ENCODE measurements at regions not wholly inside any gene's neighbourhood (a gene's known extent, or its start where the extent isn't known, plus 50 kb on each side); places are given as distances from the start of the nearest gene placed in this dataset.

- no peak for DNase-seq
- no peaks in the 10 kb centered on the region for H3K27me3 ChIP-seq
- no peaks in the 10 kb centered on the region for H3K9me3 ChIP-seq
- no peaks in the 10 kb centered on the region for H3K4me1 ChIP-seq
- TF ChIP-seq, protein P1, sequence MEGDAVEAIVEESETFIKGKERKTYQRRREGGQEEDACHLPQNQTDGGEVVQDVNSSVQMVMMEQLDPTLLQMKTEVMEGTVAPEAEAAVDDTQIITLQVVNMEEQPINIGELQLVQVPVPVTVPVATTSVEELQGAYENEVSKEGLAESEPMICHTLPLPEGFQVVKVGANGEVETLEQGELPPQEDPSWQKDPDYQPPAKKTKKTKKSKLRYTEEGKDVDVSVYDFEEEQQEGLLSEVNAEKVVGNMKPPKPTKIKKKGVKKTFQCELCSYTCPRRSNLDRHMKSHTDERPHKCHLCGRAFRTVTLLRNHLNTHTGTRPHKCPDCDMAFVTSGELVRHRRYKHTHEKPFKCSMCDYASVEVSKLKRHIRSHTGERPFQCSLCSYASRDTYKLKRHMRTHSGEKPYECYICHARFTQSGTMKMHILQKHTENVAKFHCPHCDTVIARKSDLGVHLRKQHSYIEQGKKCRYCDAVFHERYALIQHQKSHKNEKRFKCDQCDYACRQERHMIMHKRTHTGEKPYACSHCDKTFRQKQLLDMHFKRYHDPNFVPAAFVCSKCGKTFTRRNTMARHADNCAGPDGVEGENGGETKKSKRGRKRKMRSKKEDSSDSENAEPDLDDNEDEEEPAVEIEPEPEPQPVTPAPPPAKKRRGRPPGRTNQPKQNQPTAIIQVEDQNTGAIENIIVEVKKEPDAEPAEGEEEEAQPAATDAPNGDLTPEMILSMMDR (IDR thresholded peaks at IDR 0.05) = no peak
- intact Hi-C loops (cut with DNase I) = no loop called here
- H3K27ac ChIP-seq = no peak overlapping the region
- no peak overlapping the region for H3K9ac ChIP-seq (ENCODE audit: low read depth in 2 of 2, low read length in 2 of 2)
- H3K4me3 ChIP-seq = no peak overlapping the region
- H3K36me3 ChIP-seq = no peaks in the 10 kb centered on the region
Measured at GRCh38 chr1:163973586-163973985, 585.4 kb upstream of the PBX1 start.

DNA sequence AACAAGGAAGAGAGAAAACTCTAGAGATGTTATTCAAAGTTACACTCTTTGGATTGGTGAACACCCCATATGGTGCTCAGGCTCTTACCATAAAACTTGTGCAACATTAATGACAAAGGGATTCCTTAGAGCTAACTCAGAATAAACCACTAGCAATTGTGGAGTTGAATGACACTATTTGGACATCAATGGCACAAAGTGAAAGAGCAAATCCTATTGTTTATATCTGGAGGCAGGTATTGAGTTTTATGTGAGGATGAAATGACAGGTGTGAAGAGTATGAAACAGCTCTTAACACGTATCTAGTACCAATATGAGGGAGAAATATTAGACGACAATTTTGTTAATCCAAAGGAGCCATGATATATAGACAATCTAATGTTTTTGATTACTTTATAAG is 584.9 kb upstream of the PBX1 start:
- DNase-seq = no peak
- H3K4me3 ChIP-seq = no peak overlapping the region
- H3K4me1 ChIP-seq = no peaks in the 10 kb centered on the region
- H3K9me3 ChIP-seq = no peaks in the 10 kb centered on the region
- no peak overlapping the region for H3K9ac ChIP-seq (ENCODE audit: low read depth in 2 of 2, low read length in 2 of 2)
- H3K27me3 ChIP-seq = no peaks in the 10 kb centered on the region
- intact Hi-C loops (cut with DNase I) = no loop called here
- TF ChIP-seq, protein P1 (IDR thresholded peaks at IDR 0.05) = no peak
- no peak overlapping the region for H3K27ac ChIP-seq
- H3K36me3 ChIP-seq = no peaks in the 10 kb centered on the region

DNA sequence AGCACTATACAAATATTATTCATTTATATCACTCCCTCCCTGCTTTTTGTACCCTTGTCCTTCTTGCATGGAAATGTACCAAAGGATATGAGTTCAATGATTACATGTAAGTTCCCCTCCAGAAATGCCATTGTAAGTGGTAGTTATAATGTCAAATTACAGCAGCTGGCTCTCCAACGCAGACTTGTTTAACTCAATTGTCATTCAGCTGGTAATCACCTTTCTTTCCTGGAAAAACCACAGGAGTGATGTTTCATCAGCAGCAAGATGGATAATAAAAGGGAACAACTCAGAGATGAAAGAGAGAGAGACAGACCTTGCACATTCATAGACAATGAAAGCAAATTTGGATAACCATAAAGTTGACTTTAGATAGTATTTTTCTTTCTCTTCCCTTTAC is 578.6 kb upstream of the PBX1 start:
- Histone ChIP-seq H3K27ac (no peak overlapping the region), H3K9ac (ENCODE audit: low read depth in 2 of 2, low read length in 2 of 2) (no peak overlapping the region), H3K4me3 (no peak overlapping the region), H3K4me1 (no peaks in the 10 kb centered on the region), H3K9me3 (no peaks in the 10 kb centered on the region), H3K27me3 (no peaks in the 10 kb centered on the region), H3K36me3 (no peaks in the 10 kb centered on the region)
- DNase-seq = no peak
- TF ChIP-seq, protein P1 (IDR thresholded peaks at IDR 0.05) = no peak
- intact Hi-C loops (cut with DNase I) = no loop called here

GRCh38 chr1:163981500-163982030 is 577.4 kb upstream of the PBX1 start:
- H3K36me3 ChIP-seq = no peaks in the 10 kb centered on the region
- intact Hi-C loops (cut with DNase I) = no loop called here
- TF ChIP-seq, protein P1 (IDR thresholded peaks at IDR 0.05) = no peak
- H3K27ac ChIP-seq = no peak overlapping the region
- no peaks in the 10 kb centered on the region for H3K4me1 ChIP-seq
- no peak for DNase-seq
- H3K27me3 ChIP-seq = no peaks in the 10 kb centered on the region
- no peaks in the 10 kb centered on the region for H3K9me3 ChIP-seq
- H3K4me3 ChIP-seq = no peak overlapping the region
- H3K9ac ChIP-seq (ENCODE audit: low read depth in 2 of 2, low read length in 2 of 2) = no peak overlapping the region

- Histone ChIP-seq H3K4me1 (no peaks in the 10 kb centered on the region), H3K4me3 (no peak overlapping the region), H3K27me3 (no peaks in the 10 kb centered on the region), H3K9me3 (no peaks in the 10 kb centered on the region), H3K27ac (no peak overlapping the region), H3K9ac (ENCODE audit: low read depth in 2 of 2, low read length in 2 of 2) (no peak overlapping the region), H3K36me3 (no peaks in the 10 kb centered on the region)
- TF ChIP-seq, protein P1 (IDR thresholded peaks at IDR 0.05) = no peak
- no peak for DNase-seq
- intact Hi-C loops (cut with DNase I) = no loop called here
Measured at GRCh38 chr1:163983097-163983496, 575.9 kb upstream of the PBX1 start.
